Breast epithelium (tissue), 3 donors: ENCODE measurements at regions not wholly inside any gene's neighbourhood (a gene's known extent, or its start where the extent isn't known, plus 50 kb on each side); places are given as distances from the start of the nearest gene placed in this dataset.

Experiments
- POLR2A ChIP-seq: fragments of 450-650 bp; IDR thresholded peaks from one replicate; pipeline ENCODE4 v1.6.1; 2016; ENCODE audit warnings: antibody characterized with exemption, mild to moderate bottlenecking, moderate library complexity
- POLR2AphosphoS5 ChIP-seq, 3 donors: sonication (generic); formaldehyde crosslinking; IDR thresholded peaks; one replicate each; pipeline ENCODE4 v1.6.1; 2017; ENCODE audit warnings: antibody characterized with exemption in 3 of 3
- TF ChIP-seq, protein P1 (sequence below), 3 donors: fragments of 450-650 bp; IDR thresholded peaks; one replicate each; pipeline ENCODE4 v1.5.1; 2016 to 2017; ENCODE audit warnings: antibody characterized with exemption in 3 of 3, mild to moderate bottlenecking in 3 of 3, moderate library complexity in 3 of 3

DNA sequence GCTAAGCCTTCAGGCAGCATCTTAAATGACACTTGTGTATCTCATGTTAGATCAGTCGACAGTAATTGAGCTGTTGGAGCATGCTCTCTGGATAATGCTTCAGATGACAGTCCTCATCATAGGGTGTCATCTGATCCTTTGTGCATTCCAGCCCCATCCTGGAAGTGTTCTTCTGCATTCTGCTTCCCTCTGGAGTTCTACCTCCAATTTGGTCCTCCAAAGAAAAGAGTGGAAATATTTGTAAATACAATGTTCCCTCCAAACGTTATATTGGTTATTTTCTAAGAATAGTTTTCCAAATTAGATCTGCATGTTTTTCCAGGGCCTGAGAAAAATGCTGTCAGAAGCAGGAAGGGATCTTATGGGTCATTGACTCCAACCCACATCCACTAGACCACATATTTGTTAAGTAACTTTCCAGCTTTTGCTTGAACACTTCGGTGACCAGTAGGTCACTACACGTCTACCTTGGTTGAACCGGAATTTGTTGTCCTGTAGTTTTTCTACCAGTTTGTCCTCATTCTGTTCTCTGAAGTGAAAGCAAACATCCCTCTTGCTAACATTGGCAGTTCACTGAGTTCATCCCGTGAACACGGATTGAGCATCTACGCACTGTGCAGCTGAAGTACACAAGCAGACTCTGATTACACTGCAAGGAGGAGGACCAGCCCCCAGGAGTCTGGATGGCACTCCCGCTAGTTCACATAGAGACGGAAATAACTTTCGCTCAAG, 136.0 kb downstream of the TLR5 start:
- TF ChIP-seq POLR2A = no peak
- TF ChIP-seq, protein P1, sequence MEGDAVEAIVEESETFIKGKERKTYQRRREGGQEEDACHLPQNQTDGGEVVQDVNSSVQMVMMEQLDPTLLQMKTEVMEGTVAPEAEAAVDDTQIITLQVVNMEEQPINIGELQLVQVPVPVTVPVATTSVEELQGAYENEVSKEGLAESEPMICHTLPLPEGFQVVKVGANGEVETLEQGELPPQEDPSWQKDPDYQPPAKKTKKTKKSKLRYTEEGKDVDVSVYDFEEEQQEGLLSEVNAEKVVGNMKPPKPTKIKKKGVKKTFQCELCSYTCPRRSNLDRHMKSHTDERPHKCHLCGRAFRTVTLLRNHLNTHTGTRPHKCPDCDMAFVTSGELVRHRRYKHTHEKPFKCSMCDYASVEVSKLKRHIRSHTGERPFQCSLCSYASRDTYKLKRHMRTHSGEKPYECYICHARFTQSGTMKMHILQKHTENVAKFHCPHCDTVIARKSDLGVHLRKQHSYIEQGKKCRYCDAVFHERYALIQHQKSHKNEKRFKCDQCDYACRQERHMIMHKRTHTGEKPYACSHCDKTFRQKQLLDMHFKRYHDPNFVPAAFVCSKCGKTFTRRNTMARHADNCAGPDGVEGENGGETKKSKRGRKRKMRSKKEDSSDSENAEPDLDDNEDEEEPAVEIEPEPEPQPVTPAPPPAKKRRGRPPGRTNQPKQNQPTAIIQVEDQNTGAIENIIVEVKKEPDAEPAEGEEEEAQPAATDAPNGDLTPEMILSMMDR (IDR thresholded peaks at IDR 0.05) = no peak
- peak in 1 of 3 donors; percentile 17 for TF ChIP-seq POLR2AphosphoS5 (IDR thresholded peaks at IDR 0.05)
